ENCODE measurements at regions not wholly inside any gene's neighbourhood (a gene's known extent, or its start where the extent isn't known, plus 50 kb on each side); places are given as distances from the start of the nearest gene placed in this dataset.

DNA sequence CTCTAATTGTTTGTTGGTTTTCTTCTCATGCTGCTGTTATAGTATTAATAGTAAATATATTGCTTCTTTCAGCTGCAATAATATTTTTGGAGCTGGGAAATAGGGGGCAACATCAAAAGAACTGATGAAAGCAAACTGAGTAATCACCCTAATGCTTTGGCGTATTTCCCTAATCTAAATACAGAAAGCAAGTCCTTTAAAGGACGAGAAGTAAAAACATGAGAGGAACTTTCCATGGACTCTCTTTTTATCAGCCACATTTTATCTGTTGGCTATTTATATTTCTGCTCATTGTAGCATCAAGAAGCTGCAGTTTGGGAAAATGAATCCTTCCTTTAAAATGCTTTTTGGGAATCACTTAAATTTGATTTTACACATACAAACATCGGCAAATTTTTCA lies 139.9 kb upstream of the SLC8A1 start:
- FAIRE-seq: no peak
- H3K4me1 ChIP-seq (ENCODE audit: control insufficient read depth in 3 of 3, insufficient read depth in 2 of 3, low read depth in 1 of 3, low read length in 2 of 3): no peaks in the 10 kb centered on the region

DNA sequence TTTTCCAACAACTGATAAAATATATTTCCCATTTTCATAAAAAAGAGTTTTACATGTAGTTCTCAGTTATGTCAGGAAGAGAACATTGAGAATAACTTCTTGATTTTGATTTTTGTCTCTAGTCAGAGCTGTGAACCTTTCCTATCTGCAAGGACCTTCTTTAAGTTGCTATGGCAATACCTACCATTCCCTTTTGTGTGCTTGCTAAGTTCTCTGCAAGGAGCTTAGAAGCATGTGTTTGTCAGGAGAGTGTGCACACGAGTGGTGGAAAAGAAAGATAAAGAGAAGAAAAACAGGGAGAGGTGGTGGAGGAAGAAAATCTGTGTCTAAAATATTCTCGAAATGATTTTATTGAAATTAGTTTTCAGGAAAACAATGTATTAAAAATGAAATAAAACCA lies 140.3 kb upstream of the SLC8A1 start:
- no peak for DNase-seq
- no peaks in the 10 kb centered on the region for H3K9me3 ChIP-seq (ENCODE audit: control insufficient read depth in 2 of 2, insufficient read depth in 1 of 2, low read depth in 1 of 2, low read length in 1 of 2)
- WGBS, 3 donors: 43 to 63% (median 47%) methylated on average over 2 of the region's 2 CpGs
- no peaks in the 10 kb centered on the region for H3K36me3 ChIP-seq (ENCODE audit: control insufficient read depth in 3 of 3, insufficient read depth in 2 of 3, low read depth in 1 of 3, low read length in 3 of 3)
- no peaks in the 10 kb centered on the region for H3K4me1 ChIP-seq (ENCODE audit: control insufficient read depth in 3 of 3, insufficient read depth in 2 of 3, low read depth in 1 of 3, low read length in 2 of 3)
- no peak overlapping the region for H3K27ac ChIP-seq (ENCODE audit: low read depth in 1 of 3, low read length in 2 of 3)
- no peaks in the 10 kb centered on the region for H3K27me3 ChIP-seq (ENCODE audit: control insufficient read depth in 3 of 3, insufficient read depth in 3 of 3, low read length in 3 of 3)
- no peak overlapping the region for H3K4me3 ChIP-seq (ENCODE audit: low read depth in 1 of 3, low read length in 3 of 3)
- FAIRE-seq: no peak

More for the DNA sequence above, 139.9 kb upstream of the SLC8A1 start:
- Histone ChIP-seq H3K27me3 (ENCODE audit: control insufficient read depth in 3 of 3, insufficient read depth in 3 of 3, low read length in 3 of 3) (no peaks in the 10 kb centered on the region), H3K9me3 (ENCODE audit: control insufficient read depth in 2 of 2, insufficient read depth in 1 of 2, low read depth in 1 of 2, low read length in 1 of 2) (no peaks in the 10 kb centered on the region), H3K4me3 (ENCODE audit: low read depth in 1 of 3, low read length in 3 of 3) (no peak overlapping the region), H3K27ac (ENCODE audit: low read depth in 1 of 3, low read length in 2 of 3) (no peak overlapping the region), H3K36me3 (ENCODE audit: control insufficient read depth in 3 of 3, insufficient read depth in 2 of 3, low read depth in 1 of 3, low read length in 3 of 3) (no peaks in the 10 kb centered on the region)
- no peak for DNase-seq
- 55 to 67% (median 59%) methylated on average over 3 of the region's 3 CpGs for WGBS, 3 donors

GRCh38 chr2:40606862-40607261 lies 155.0 kb upstream of the SLC8A1 start:
- no peaks in the 10 kb centered on the region for H3K27me3 ChIP-seq (ENCODE audit: control insufficient read depth in 3 of 3, insufficient read depth in 3 of 3, low read length in 3 of 3)
- FAIRE-seq (no peak), DNase-seq (no peak)
- no peaks in the 10 kb centered on the region for H3K4me1 ChIP-seq (ENCODE audit: control insufficient read depth in 3 of 3, insufficient read depth in 2 of 3, low read depth in 1 of 3, low read length in 2 of 3)
- 76 to 86% (median 82%) methylated on average over 4 of the region's 4 CpGs for WGBS, 3 donors
- H3K9me3 ChIP-seq (ENCODE audit: control insufficient read depth in 2 of 2, insufficient read depth in 1 of 2, low read depth in 1 of 2, low read length in 1 of 2): peaks cover 0 to 2% of the 10 kb centered on the region in 2 donors
- H3K36me3 ChIP-seq (ENCODE audit: control insufficient read depth in 3 of 3, insufficient read depth in 2 of 3, low read depth in 1 of 3, low read length in 3 of 3): no peaks in the 10 kb centered on the region
- H3K27ac ChIP-seq (ENCODE audit: low read depth in 1 of 3, low read length in 2 of 3): no peak overlapping the region
- H3K4me3 ChIP-seq (ENCODE audit: low read depth in 1 of 3, low read length in 3 of 3): no peak overlapping the region

GRCh38 chr2:40611196-40611595 lies 159.3 kb upstream of the SLC8A1 start:
- Histone ChIP-seq H3K4me1 (ENCODE audit: control insufficient read depth in 3 of 3, insufficient read depth in 2 of 3, low read depth in 1 of 3, low read length in 2 of 3) (no peaks in the 10 kb centered on the region), H3K27me3 (ENCODE audit: control insufficient read depth in 3 of 3, insufficient read depth in 3 of 3, low read length in 3 of 3) (no peaks in the 10 kb centered on the region), H3K4me3 (ENCODE audit: low read depth in 1 of 3, low read length in 3 of 3) (no peak overlapping the region), H3K9me3 (ENCODE audit: control insufficient read depth in 2 of 2, insufficient read depth in 1 of 2, low read depth in 1 of 2, low read length in 1 of 2) (peaks cover 0 to 2% of the 10 kb centered on the region in 2 donors), H3K36me3 (ENCODE audit: control insufficient read depth in 3 of 3, insufficient read depth in 2 of 3, low read depth in 1 of 3, low read length in 3 of 3) (no peaks in the 10 kb centered on the region), H3K27ac (ENCODE audit: low read depth in 1 of 3, low read length in 2 of 3) (no peak overlapping the region)
- no peak for FAIRE-seq
- WGBS, 3 donors: 71 to 84% (median 74%) methylated on average over 4 of the region's 4 CpGs
- DNase-seq: no peak

GRCh38 chr2:40625849-40626248 lies 174.0 kb upstream of the SLC8A1 start:
- FAIRE-seq: no peak
- no peak overlapping the region for H3K4me3 ChIP-seq (ENCODE audit: low read depth in 1 of 3, low read length in 3 of 3)
- no peaks in the 10 kb centered on the region for H3K4me1 ChIP-seq (ENCODE audit: control insufficient read depth in 3 of 3, insufficient read depth in 2 of 3, low read depth in 1 of 3, low read length in 2 of 3)

GRCh38 chr2:40628556-40628955 lies 176.7 kb upstream of the SLC8A1 start:
- H3K4me1 ChIP-seq (ENCODE audit: control insufficient read depth in 3 of 3, insufficient read depth in 2 of 3, low read depth in 1 of 3, low read length in 2 of 3): no peaks in the 10 kb centered on the region
- H3K4me3 ChIP-seq (ENCODE audit: low read depth in 1 of 3, low read length in 3 of 3): no peak overlapping the region
- no peak for FAIRE-seq
- no peaks in the 10 kb centered on the region for H3K9me3 ChIP-seq (ENCODE audit: control insufficient read depth in 2 of 2, insufficient read depth in 1 of 2, low read depth in 1 of 2, low read length in 1 of 2)
- no peak for DNase-seq
- H3K36me3 ChIP-seq (ENCODE audit: control insufficient read depth in 3 of 3, insufficient read depth in 2 of 3, low read depth in 1 of 3, low read length in 3 of 3): no peaks in the 10 kb centered on the region
- no peaks in the 10 kb centered on the region for H3K27me3 ChIP-seq (ENCODE audit: control insufficient read depth in 3 of 3, insufficient read depth in 3 of 3, low read length in 3 of 3)
- H3K27ac ChIP-seq (ENCODE audit: low read depth in 1 of 3, low read length in 2 of 3): no peak overlapping the region
- 54 to 56% (median 56%) methylated on average over 3 of the region's 3 CpGs for WGBS, 3 donors

More at GRCh38 chr2:40625849-40626248, 174.0 kb upstream of the SLC8A1 start:
- WGBS, 3 donors: 72 to 83% (median 75%) methylated on average over 3 of the region's 3 CpGs
- Histone ChIP-seq H3K36me3 (ENCODE audit: control insufficient read depth in 3 of 3, insufficient read depth in 2 of 3, low read depth in 1 of 3, low read length in 3 of 3) (no peaks in the 10 kb centered on the region), H3K9me3 (ENCODE audit: control insufficient read depth in 2 of 2, insufficient read depth in 1 of 2, low read depth in 1 of 2, low read length in 1 of 2) (no peaks in the 10 kb centered on the region), H3K27me3 (ENCODE audit: control insufficient read depth in 3 of 3, insufficient read depth in 3 of 3, low read length in 3 of 3) (no peaks in the 10 kb centered on the region), H3K27ac (ENCODE audit: low read depth in 1 of 3, low read length in 2 of 3) (no peak overlapping the region)
- no peak for DNase-seq

DNA sequence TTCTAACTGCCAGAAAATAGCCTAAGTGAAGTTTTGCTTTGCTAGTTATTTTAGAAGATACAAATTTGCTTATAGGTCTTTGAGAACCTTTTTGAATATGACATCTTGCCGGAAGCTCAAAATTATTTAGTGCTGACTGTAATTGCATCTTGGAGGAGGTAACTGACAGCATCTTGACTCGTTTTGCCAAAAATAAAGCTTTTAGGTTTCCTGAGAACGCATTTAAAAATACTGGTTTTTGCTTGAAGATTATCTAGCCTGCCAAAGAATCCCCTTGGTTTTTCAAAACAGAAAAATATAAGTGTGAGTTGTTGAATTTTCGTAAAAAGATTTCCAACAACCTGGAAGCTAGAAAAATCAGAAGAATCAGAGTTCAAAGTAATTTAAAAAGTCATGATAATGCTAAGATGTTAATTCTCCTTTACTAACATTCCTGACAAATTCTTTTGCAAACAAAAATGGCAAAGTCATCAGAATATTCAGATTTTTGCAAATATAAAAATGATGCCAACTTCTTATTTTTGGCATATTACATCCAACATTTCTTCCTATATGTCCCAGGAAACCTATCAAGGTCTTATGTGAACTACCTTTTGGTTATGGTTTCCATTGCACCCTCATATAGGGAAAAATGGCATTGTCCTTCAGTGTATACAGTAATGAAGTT lies 178.0 kb upstream of the SLC8A1 start:
- FAIRE-seq (no peak), DNase-seq (no peak)
- Histone ChIP-seq H3K36me3 (ENCODE audit: control insufficient read depth in 3 of 3, insufficient read depth in 2 of 3, low read depth in 1 of 3, low read length in 3 of 3) (no peaks in the 10 kb centered on the region), H3K4me3 (ENCODE audit: low read depth in 1 of 3, low read length in 3 of 3) (no peak overlapping the region), H3K4me1 (ENCODE audit: control insufficient read depth in 3 of 3, insufficient read depth in 2 of 3, low read depth in 1 of 3, low read length in 2 of 3) (no peaks in the 10 kb centered on the region), H3K9me3 (ENCODE audit: control insufficient read depth in 2 of 2, insufficient read depth in 1 of 2, low read depth in 1 of 2, low read length in 1 of 2) (no peaks in the 10 kb centered on the region), H3K27ac (ENCODE audit: low read depth in 1 of 3, low read length in 2 of 3) (no peak overlapping the region), H3K27me3 (ENCODE audit: control insufficient read depth in 3 of 3, insufficient read depth in 3 of 3, low read length in 3 of 3) (no peaks in the 10 kb centered on the region)
- 69 to 77% (median 69%) methylated on average over 4 of the region's 4 CpGs for WGBS, 3 donors

GRCh38 chr2:40639320-40639719 lies 187.4 kb upstream of the SLC8A1 start:
- WGBS, 3 donors: 73 to 83% (median 77%) methylated on average over 4 of the region's 4 CpGs
- Histone ChIP-seq H3K4me3 (ENCODE audit: low read depth in 1 of 3, low read length in 3 of 3) (no peak overlapping the region), H3K36me3 (ENCODE audit: control insufficient read depth in 3 of 3, insufficient read depth in 2 of 3, low read depth in 1 of 3, low read length in 3 of 3) (no peaks in the 10 kb centered on the region), H3K27ac (ENCODE audit: low read depth in 1 of 3, low read length in 2 of 3) (no peak overlapping the region), H3K27me3 (ENCODE audit: control insufficient read depth in 3 of 3, insufficient read depth in 3 of 3, low read length in 3 of 3) (no peaks in the 10 kb centered on the region), H3K9me3 (ENCODE audit: control insufficient read depth in 2 of 2, insufficient read depth in 1 of 2, low read depth in 1 of 2, low read length in 1 of 2) (no peaks in the 10 kb centered on the region), H3K4me1 (ENCODE audit: control insufficient read depth in 3 of 3, insufficient read depth in 2 of 3, low read depth in 1 of 3, low read length in 2 of 3) (no peaks in the 10 kb centered on the region)
- DNase-seq (peak in 1 of 2 donors; percentile 5), FAIRE-seq (no peak)

GRCh38 chr2:40642237-40642636 lies 190.3 kb upstream of the SLC8A1 start:
- FAIRE-seq (no peak), DNase-seq (no peak)
- Histone ChIP-seq H3K36me3 (ENCODE audit: control insufficient read depth in 3 of 3, insufficient read depth in 2 of 3, low read depth in 1 of 3, low read length in 3 of 3) (no peaks in the 10 kb centered on the region), H3K9me3 (ENCODE audit: control insufficient read depth in 2 of 2, insufficient read depth in 1 of 2, low read depth in 1 of 2, low read length in 1 of 2) (no peaks in the 10 kb centered on the region), H3K27me3 (ENCODE audit: control insufficient read depth in 3 of 3, insufficient read depth in 3 of 3, low read length in 3 of 3) (no peaks in the 10 kb centered on the region), H3K4me3 (ENCODE audit: low read depth in 1 of 3, low read length in 3 of 3) (no peak overlapping the region), H3K27ac (ENCODE audit: low read depth in 1 of 3, low read length in 2 of 3) (no peak overlapping the region), H3K4me1 (ENCODE audit: control insufficient read depth in 3 of 3, insufficient read depth in 2 of 3, low read depth in 1 of 3, low read length in 2 of 3) (no peaks in the 10 kb centered on the region)
- WGBS, 3 donors: 70 to 77% (median 75%) methylated on average over 1 of the region's 1 CpG
